Gastrocnemius medialis (tissue), 4 donors: ENCODE measurements at regions not wholly inside any gene's neighbourhood (a gene's known extent, or its start where the extent isn't known, plus 50 kb on each side); places are given as distances from the start of the nearest gene placed in this dataset.

Source experiments
- CTCF ChIP-seq, 5 experiments: fragments of 450-650 bp in 3 of 5; fragments of 200-600 bp in 2 of 5; sonication (generic) in 2 of 5; IDR thresholded peaks in 4 of 5; conservative IDR thresholded peaks in 1 of 5; 1 replicate in 4 of 5; 2 replicates in 1 of 5; pipeline ENCODE4 v1.5.1; 2016 to 2019; ENCODE audit warnings: antibody characterized with exemption in 5 of 5, mild to moderate bottlenecking in 3 of 5, moderate library complexity in 3 of 5
- POLR2A ChIP-seq, 2 donors: fragments of 450-650 bp; IDR thresholded peaks; one replicate each; pipeline ENCODE4 v1.6.1; 2017; ENCODE audit warnings: antibody characterized with exemption in 2 of 2, mild to moderate bottlenecking in 2 of 2, moderate library complexity in 2 of 2

- TF ChIP-seq CTCF (IDR thresholded peaks at IDR 0.05 in 4 of 5, conservative IDR thresholded peaks at IDR 0.05 in 1 of 5) (no peak), POLR2A (IDR thresholded peaks at IDR 0.05) (no peak)
These were observed 158.8 kb upstream of the KRR1 start for GRCh38 chr12:75670216-75670615.
